ENCODE measurements at regions not wholly inside any gene's neighbourhood (a gene's known extent, or its start where the extent isn't known, plus 50 kb on each side); places are given as distances from the start of the nearest gene placed in this dataset.

GRCh38 chr18:24605444-24605843, 145.0 kb downstream of the HRH4 start:
- TF ChIP-seq CTCF (conservative IDR thresholded peaks at IDR 0.05) = no peak
- no peak for TF ChIP-seq ZFX (IDR thresholded peaks at IDR 0.05)
